GM12878 (cell line): ENCODE measurements at regions not wholly inside any gene's neighbourhood (a gene's known extent, or its start where the extent isn't known, plus 50 kb on each side); places are given as distances from the start of the nearest gene placed in this dataset.

Source experiments
- ATAC-seq: fragments of 200-7000 bp; cut with Tn5 transposase; 3 replicates; pipeline ENCODE4 v1.9.1; 2020; ENCODE audit warnings: mild to moderate bottlenecking, moderate library complexity
- BruUV-seq: library from RNA; stranded (reverse); fragments of 400-500 nt; replicated peaks from 2 replicates; lab custom pipeline; 2021; lab: Mats Ljungman, UMichigan
- CTCF ChIA-PET: fragments of 300-600 bp; sonication (Branson Sonifier 250); formaldehyde crosslinking; extraction: SDS; loops from one replicate; lab custom pipeline; 2021; ENCODE audit warnings: inconsistent platforms; lab: Yijun Ruan, JAX
- POLR2A ChIA-PET: fragments of 350-600 bp; formaldehyde crosslinking; extraction: SDS; loops from one replicate; lab custom pipeline; 2021; ENCODE audit warnings: inconsistent platforms; lab: Charles Lee
- RAD21 ChIA-PET: fragments of 300-600 bp; sonication (Branson Sonifier 250); formaldehyde crosslinking; loops from one replicate; lab custom pipeline; 2023; ENCODE audit warnings: antibody characterized with exemption; ENCODE audit not compliant: unreplicated experiment; lab: Charles Lee
- SMC1A ChIA-PET: fragments of 300-600 bp; sonication (Branson Sonifier 250); formaldehyde crosslinking; loops from one replicate; lab custom pipeline; 2023; ENCODE audit not compliant: unreplicated experiment, uncharacterized antibody; lab: Charles Lee
- DNase-seq: peaks from one replicate; pipeline ENCODE4 v3.0.0-alpha.2; 2011; ENCODE audit warnings: low read depth, low spot score
- FAIRE-seq: peaks from 3 replicates; lab custom pipeline; 2011; peaks lifted over from hg19 to GRCh38; lab: Jason Lieb, UNC
- H2AFZ ChIP-seq: 2 replicates; pipeline ENCODE4 v1.6.0; 2011; ENCODE audit warnings: low read depth, low read length, control low read depth; ENCODE audit not compliant: control insufficient read depth
- H3K27ac ChIP-seq: 2 replicates; pipeline ENCODE4 v1.5.1; 2011; ENCODE audit warnings: control low read depth; ENCODE audit not compliant: control insufficient read depth, insufficient read depth
- H3K27me3 ChIP-seq, 2 experiments: replicated peaks in 1 of 2; 2 replicates each; pipeline versions ENCODE4 v1.6.0 to v1.6.1; 2011; ENCODE audit warnings: low read length in 1 of 2; ENCODE audit not compliant: control insufficient read depth in 2 of 2, insufficient read depth in 2 of 2
- H3K36me3 ChIP-seq, 2 experiments: 2 replicates each; pipeline ENCODE4 v1.5.1; 2011; ENCODE audit warnings: low read length in 1 of 2; ENCODE audit not compliant: control insufficient read depth in 2 of 2, insufficient read depth in 2 of 2
- H3K4me1 ChIP-seq: 2 replicates; pipeline ENCODE4 v1.6.1; 2011; ENCODE audit warnings: mild to moderate bottlenecking, low read length, moderate library complexity, mixed read lengths; ENCODE audit not compliant: control insufficient read depth, insufficient read depth
- H3K4me2 ChIP-seq: 2 replicates; pipeline ENCODE4 v1.6.0; 2011; ENCODE audit warnings: control low read depth; ENCODE audit not compliant: control insufficient read depth, insufficient read depth
- H3K4me3 ChIP-seq: fragments of 200-600 bp; sonication (generic); 2 replicates; pipeline ENCODE4 v1.5.1; 2016
- H3K79me2 ChIP-seq: 2 replicates; pipeline ENCODE4 v1.6.0; 2011; ENCODE audit warnings: low read length; ENCODE audit not compliant: control insufficient read depth, insufficient read depth
- H3K9ac ChIP-seq: 2 replicates; pipeline ENCODE4 v1.8.0; 2011; ENCODE audit warnings: low read length, control low read depth, mixed read lengths; ENCODE audit not compliant: control insufficient read depth, insufficient read depth
- H3K9me3 ChIP-seq: replicated peaks from 3 replicates; pipeline ENCODE4 v1.5.1; 2011; ENCODE audit warnings: mild to moderate bottlenecking, low read length; ENCODE audit not compliant: control insufficient read depth, insufficient read depth
- H4K20me1 ChIP-seq: 2 replicates; pipeline ENCODE4 v1.6.0; 2011; ENCODE audit not compliant: control insufficient read depth, insufficient read depth
- CREB1 ChIP-seq: IDR thresholded peaks from 2 replicates; pipeline ENCODE4 v1.6.1; 2012; ENCODE audit warnings: low read depth, mild to moderate bottlenecking, inconsistent platforms
- JUNB ChIP-seq: IDR thresholded peaks from 2 replicates; pipeline ENCODE4 v1.6.1; 2016; ENCODE audit warnings: antibody characterized with exemption, mild to moderate bottlenecking
- MAX ChIP-seq: IDR thresholded peaks from 2 replicates; pipeline ENCODE4 v1.6.1; 2012; ENCODE audit warnings: low read depth, low read length, improper control_type of control experiment
- NFYA ChIP-seq: IDR thresholded peaks from 2 replicates; pipeline ENCODE4 v1.6.1; 2011; ENCODE audit warnings: low read depth, mild to moderate bottlenecking, low read length, improper control_type of control experiment, borderline replicate concordance
- RUNX3 ChIP-seq: IDR thresholded peaks from 2 replicates; pipeline ENCODE4 v1.6.1; 2012; ENCODE audit warnings: low read length, inconsistent platforms
- STAT1 ChIP-seq: fragments of 450-650 bp; conservative IDR thresholded peaks from 2 replicates; pipeline ENCODE4 v1.6.1; 2014; ENCODE audit warnings: antibody characterized with exemption, mild to moderate bottlenecking
- WGBS: methylation state at CpG from one replicate; pipeline ENCODE4 v1.1.6; 2016; ENCODE audit warnings: low lambda C conversion rate; ENCODE audit not compliant: insufficient replicate concordance, insufficient coverage; ENCODE audit errors: missing lambda C conversion rate; 5-methylcytosine and 5-hydroxymethylcytosine counted together
- in situ Hi-C: fragments of 300-500 bp; cut with MboI; formaldehyde crosslinking; loops from 9 replicates; pipeline ENCODE4 v1.14.3; 2018; ENCODE audit warnings: mixed read lengths
- intact Hi-C: fragments of 100-400 bp; cut with micrococcal nuclease; formaldehyde crosslinking; loops from one replicate; pipeline ENCODE4 v1.14.2; 2022; ENCODE audit not compliant: unreplicated experiment
- TF ChIP-seq, protein P1 (sequence below): fragments of 450-650 bp; IDR thresholded peaks from 2 replicates; pipeline ENCODE4 v1.6.1; 2018; ENCODE audit warnings: borderline replicate concordance, mild to moderate bottlenecking; ENCODE audit not compliant: partially characterized antibody

DNA sequence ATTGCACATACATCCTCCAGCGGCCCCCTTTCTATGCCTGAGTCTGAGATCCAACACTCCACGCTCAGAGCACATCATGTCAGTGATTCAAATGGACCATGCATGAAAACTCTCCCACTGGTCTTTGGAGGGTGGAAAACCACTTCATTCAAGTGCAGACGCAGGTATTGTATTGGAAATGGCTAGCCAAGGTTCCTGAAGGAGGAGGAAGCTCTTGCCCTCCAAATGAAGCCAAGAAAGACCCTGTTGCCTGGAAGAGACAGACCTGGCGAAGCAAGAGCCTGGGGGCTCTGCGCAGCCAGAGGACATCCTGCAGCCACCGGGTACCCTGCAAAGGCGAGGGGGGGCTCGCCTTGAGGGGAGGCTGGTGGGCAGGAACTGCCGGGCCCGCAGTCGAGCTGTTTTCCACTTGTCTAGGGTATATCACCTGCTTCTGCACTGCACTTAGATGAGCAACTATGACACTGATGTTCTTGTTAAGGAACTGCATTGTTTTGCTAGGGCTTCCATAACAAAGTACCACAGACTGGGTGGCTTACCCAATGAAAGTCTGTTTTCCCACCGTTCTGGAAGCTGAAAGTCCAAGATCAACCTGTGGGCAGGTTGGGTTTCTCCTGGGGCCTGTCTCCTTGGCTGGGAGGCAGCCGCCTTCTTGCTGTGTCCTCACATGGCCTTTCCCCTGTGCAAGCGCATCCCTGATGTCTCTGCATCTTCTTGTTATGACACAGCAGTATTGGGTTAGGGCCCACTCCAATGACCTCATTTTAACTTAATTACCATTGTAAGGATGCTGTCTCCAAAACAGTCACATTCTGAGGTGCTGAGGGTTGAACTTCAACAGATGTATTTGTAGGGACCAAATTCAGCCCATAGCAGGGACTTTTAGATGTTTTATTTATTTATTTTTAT lies 233.4 kb downstream of the ARHGAP12 start:
- DNase-seq (no peak), ATAC-seq (no peak; the same call in 2 of the 3 replicates), FAIRE-seq (no peak)
- H3K27me3 ChIP-seq = no peaks in the 10 kb centered on the region
- H3K27ac ChIP-seq = no peak overlapping the region
- H3K4me1 ChIP-seq = no peaks in the 10 kb centered on the region
- TF ChIP-seq, protein P1, sequence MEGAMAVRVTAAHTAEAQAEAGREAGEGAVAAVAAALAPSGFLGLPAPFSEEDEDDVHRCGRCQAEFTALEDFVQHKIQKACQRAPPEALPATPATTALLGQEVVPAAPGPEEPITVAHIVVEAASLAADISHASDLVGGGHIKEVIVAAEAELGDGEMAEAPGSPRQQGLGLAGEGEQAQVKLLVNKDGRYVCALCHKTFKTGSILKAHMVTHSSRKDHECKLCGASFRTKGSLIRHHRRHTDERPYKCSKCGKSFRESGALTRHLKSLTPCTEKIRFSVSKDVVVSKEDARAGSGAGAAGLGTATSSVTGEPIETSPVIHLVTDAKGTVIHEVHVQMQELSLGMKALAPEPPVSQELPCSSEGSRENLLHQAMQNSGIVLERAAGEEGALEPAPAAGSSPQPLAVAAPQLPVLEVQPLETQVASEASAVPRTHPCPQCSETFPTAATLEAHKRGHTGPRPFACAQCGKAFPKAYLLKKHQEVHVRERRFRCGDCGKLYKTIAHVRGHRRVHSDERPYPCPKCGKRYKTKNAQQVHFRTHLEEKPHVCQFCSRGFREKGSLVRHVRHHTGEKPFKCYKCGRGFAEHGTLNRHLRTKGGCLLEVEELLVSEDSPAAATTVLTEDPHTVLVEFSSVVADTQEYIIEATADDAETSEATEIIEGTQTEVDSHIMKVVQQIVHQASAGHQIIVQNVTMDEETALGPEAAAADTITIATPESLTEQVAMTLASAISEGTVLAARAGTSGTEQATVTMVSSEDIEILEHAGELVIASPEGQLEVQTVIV = no peak
- no peak for TF ChIP-seq STAT1
- no peak for TF ChIP-seq NFYA
- no peak for TF ChIP-seq MAX
- TF ChIP-seq RUNX3 = peak; percentile 6; the same call in 1 of the 2 replicates
- TF ChIP-seq JUNB = peak; percentile 63
- TF ChIP-seq CREB1 = no peak
- H4K20me1 ChIP-seq = no peaks in the 10 kb centered on the region
- no peaks in the 10 kb centered on the region for H3K9me3 ChIP-seq
- in situ Hi-C loops (no loop called here), intact Hi-C loops (no loop called here)
- ChIA-PET CTCF (no interaction called here), POLR2A (no interaction called here), SMC1A (no interaction called here), RAD21 (no interaction called here)
- H3K4me3 ChIP-seq = no peak overlapping the region
- H3K36me3 ChIP-seq = no peaks in the 10 kb centered on the region
- no peak overlapping the region for H3K9ac ChIP-seq
- BruUV-seq = no TSS peak
- WGBS = 65% methylated on average over 14 of the region's 14 CpGs
- H3K4me2 ChIP-seq = no peak overlapping the region
- no peaks in the 10 kb centered on the region for H3K79me2 ChIP-seq
- no peak overlapping the region for H2AFZ ChIP-seq
